ENCODE measurements at regions not wholly inside any gene's neighbourhood (a gene's known extent, or its start where the extent isn't known, plus 50 kb on each side); places are given as distances from the start of the nearest gene placed in this dataset.

DNA sequence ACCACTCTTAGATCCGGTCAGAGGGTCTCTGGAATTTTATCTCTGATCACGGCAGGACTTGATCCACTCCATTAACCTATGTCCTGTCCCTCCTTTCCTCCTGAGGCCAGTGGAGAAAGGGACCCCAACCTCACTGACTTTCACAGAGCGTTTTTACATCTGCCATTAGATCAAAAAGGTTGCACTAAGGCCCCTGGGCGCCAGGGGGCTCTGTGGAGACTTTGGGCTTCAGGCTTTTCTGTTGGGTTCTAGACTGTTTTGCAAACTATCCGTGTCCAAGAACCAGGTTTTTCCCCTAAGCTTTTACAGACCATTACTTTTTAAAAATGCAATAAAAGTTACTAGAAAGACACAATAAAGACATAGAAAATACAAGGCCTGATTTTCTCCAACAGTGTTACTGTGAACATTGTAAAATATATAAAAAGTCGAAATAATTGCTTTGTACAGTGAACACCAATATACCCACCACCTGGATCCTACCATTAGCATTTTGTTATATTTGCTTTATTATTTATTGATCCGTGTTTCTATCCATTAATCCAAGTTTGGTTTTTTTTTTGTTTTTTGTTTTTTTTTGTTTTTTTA lies 159.7 kb downstream of the POLR2M start:
- no peak for TF ChIP-seq POLR2A (IDR thresholded peaks at IDR 0.05)
- TF ChIP-seq, protein P1, sequence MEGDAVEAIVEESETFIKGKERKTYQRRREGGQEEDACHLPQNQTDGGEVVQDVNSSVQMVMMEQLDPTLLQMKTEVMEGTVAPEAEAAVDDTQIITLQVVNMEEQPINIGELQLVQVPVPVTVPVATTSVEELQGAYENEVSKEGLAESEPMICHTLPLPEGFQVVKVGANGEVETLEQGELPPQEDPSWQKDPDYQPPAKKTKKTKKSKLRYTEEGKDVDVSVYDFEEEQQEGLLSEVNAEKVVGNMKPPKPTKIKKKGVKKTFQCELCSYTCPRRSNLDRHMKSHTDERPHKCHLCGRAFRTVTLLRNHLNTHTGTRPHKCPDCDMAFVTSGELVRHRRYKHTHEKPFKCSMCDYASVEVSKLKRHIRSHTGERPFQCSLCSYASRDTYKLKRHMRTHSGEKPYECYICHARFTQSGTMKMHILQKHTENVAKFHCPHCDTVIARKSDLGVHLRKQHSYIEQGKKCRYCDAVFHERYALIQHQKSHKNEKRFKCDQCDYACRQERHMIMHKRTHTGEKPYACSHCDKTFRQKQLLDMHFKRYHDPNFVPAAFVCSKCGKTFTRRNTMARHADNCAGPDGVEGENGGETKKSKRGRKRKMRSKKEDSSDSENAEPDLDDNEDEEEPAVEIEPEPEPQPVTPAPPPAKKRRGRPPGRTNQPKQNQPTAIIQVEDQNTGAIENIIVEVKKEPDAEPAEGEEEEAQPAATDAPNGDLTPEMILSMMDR (IDR thresholded peaks at IDR 0.05) = peak; percentile 43 to 70 (median 62)
- Histone ChIP-seq H3K4me3 (no peak overlapping the region), H3K36me3 (no peaks in the 10 kb centered on the region), H3K9me3 (no peaks in the 10 kb centered on the region), H3K27me3 (peaks cover 0 to 15% (median 0%) of the 10 kb centered on the region in 4 donors), H3K27ac (no peak overlapping the region), H3K4me1 (no peaks in the 10 kb centered on the region)
- DNase-seq = no peak
- 33 to 38% methylated on average over 7 of the region's 7 CpGs for WGBS, 2 donors
- intact Hi-C loops (cut with DNase I) = loop anchor here (5.0 to 10.0 kb wide), 3 partner anchors 201 to 319 kb away; partner anchors contain the start of gene ALDH1A2

DNA sequence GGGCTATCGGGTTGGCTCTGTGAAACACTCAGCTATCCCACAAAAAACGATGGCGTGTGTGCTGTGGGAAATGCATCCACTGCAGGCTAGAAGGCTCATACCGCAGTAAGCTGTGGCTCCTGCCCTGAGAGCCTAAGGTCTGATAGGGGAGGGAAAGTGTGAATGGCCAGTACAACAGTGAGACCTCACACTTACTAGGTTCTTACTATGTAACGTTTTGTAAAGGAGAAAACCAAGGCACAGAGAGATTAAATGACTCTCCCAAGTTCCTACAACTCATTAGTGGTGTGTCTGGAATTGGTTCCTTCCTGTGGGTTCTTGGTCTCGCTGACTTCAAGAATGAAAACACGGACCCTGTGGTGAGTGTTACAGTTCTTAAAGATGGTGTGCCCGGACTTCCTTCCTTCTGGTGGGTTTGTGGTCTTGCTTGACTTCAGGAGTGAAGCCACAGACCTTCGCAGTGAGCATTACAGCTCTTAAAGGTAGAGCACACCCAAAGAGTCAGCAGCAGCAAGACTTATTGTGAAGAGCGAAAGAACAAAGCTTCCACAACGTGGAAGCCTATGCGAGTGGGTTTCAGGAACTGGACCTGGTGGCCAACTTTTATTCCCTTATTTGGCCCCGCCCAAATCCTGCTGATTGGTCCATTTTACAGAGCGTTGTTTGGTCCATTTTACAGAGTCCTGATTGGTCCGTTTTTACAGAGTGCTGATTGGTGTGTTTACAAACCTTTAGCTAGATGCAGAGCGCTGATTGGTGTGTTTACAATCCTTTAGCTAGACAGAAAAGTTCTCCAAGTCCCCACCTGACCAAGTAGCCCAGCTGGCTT lies 161.7 kb downstream of the POLR2M start:
- H3K27ac ChIP-seq = no peak overlapping the region
- H3K36me3 ChIP-seq = no peaks in the 10 kb centered on the region
- H3K27me3 ChIP-seq = peaks cover 0 to 20% (median 0%) of the 10 kb centered on the region in 4 donors
- intact Hi-C loops (cut with DNase I) = loop anchor here (5.0 to 10.0 kb wide), 3 partner anchors 199 to 317 kb away; partner anchors contain the start of gene ALDH1A2
- no peak overlapping the region for H3K4me3 ChIP-seq
- no peak for TF ChIP-seq POLR2A (IDR thresholded peaks at IDR 0.05)
- WGBS, 2 donors = 67 to 70% methylated on average over 13 to 15 of the region's 16 CpGs
- no peaks in the 10 kb centered on the region for H3K9me3 ChIP-seq
- no peaks in the 10 kb centered on the region for H3K4me1 ChIP-seq
- no peak for DNase-seq

DNA sequence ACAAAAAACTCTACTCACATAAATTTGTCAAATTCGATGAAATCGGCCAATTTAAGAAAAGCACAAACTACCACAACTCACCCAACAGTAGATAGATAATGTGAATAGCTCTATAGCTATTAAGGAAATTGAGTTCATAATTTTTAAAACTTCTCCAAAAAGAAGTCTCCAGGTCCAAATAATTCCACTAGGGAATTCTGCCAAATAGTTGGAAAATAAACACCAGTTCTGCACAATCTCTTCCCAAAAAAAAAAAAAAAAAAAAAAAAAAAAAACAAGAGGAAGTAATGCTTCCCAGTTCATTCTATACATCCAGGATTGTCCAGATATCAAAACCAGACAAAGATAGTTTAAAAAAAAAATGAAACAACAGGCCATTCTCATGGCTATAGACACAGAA lies 164.2 kb downstream of the POLR2M start:
- DNase-seq = no peak
- Histone ChIP-seq H3K4me1 (no peaks in the 10 kb centered on the region), H3K27ac (no peak overlapping the region), H3K4me3 (no peak overlapping the region), H3K36me3 (no peaks in the 10 kb centered on the region), H3K27me3 (peaks cover 0 to 20% (median 0%) of the 10 kb centered on the region in 4 donors), H3K9me3 (peaks cover 0 to 5% (median 0%) of the 10 kb centered on the region in 3 donors)
- no peak for TF ChIP-seq POLR2A (IDR thresholded peaks at IDR 0.05)
- TF ChIP-seq, protein P1 (IDR thresholded peaks at IDR 0.05) = no peak
- WGBS, 2 donors = 81 to 96% methylated on average over 2 of the region's 2 CpGs
- intact Hi-C loops (cut with DNase I) = no loop called here

DNA sequence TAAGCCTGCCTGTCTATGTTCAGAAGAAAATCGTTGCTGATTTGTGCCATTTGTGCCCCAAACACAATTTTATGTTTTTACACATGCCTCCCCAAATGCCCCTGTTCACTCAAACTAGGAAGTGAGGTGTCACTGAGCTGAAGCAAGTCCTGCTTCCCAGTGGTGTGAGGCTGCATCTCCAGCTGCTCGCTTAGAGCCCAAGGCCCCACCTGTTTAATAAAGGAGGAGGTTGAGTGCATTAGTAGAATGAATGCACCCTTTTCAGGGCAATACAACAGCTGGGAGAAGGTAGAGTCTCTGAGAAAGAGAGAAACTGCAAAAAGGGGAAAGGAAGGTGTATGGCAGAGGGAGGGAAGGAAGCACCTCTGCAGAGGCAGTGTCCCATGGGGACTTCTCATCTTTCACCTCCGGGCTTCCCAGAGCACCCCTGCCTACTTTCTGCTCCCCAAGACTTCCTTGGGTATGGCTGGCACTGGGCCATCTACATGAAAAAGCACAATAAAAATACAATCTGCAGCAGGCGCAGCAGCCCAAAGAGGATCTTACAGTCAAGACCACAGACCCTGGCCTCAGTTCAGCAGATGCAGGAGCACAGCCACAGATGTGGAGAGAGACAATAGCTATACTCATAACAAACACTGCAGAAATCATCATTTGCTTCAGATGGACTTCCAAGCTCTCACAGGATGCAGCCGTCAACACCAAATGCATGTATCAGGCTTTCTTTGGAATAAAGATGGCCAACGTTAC lies 165.9 kb downstream of the POLR2M start:
- intact Hi-C loops (cut with DNase I) = no loop called here
- no peaks in the 10 kb centered on the region for H3K36me3 ChIP-seq
- peaks cover 0 to 5% (median 0%) of the 10 kb centered on the region in 3 donors for H3K9me3 ChIP-seq
- no peak for DNase-seq
- 38 to 60% methylated on average over 5 to 6 of the region's 6 CpGs for WGBS, 2 donors
- peaks cover 0 to 13% (median 0%) of the 10 kb centered on the region in 4 donors for H3K27me3 ChIP-seq
- H3K4me1 ChIP-seq = no peaks in the 10 kb centered on the region
- H3K4me3 ChIP-seq = no peak overlapping the region
- H3K27ac ChIP-seq = no peak overlapping the region
- TF ChIP-seq, protein P1 (IDR thresholded peaks at IDR 0.05) = no peak
- no peak for TF ChIP-seq POLR2A (IDR thresholded peaks at IDR 0.05)

DNA sequence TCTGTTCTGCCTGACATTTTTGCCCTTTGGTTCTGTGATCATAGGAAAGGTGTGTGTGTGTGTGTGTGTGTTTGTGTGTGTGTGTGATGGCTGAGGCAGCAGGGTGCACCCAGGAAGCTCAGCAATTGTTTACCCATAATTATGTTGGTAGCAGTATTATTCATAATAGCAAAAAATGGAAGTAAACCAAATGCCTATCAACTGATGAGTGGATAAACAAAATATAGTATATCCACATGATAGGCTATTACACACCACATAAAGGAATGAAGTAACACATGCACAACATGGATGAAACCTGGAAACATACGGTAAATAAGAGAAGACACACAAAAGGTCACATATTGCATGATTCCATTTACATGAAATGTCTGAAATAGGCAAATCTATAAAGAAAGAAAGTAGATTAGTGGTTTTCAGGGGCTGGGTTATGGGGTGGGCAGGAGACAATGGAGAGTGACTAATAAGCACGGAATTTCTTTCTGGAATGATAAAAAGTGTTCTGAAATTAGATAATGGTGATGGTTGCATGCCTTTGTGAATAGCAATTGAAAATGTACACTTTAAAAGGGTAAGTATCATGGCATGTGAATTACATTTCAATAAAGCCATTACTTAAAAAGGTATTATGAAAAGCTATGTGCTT lies 167.2 kb downstream of the POLR2M start:
- 51 to 56% methylated on average over 2 of the region's 2 CpGs for WGBS, 2 donors
- no peak overlapping the region for H3K27ac ChIP-seq

More for the DNA sequence above, 167.2 kb downstream of the POLR2M start:
- TF ChIP-seq POLR2A (IDR thresholded peaks at IDR 0.05) = no peak
- TF ChIP-seq, protein P1 (IDR thresholded peaks at IDR 0.05) = no peak
- Histone ChIP-seq H3K36me3 (no peaks in the 10 kb centered on the region), H3K4me1 (no peaks in the 10 kb centered on the region), H3K27me3 (peaks cover 0 to 5% (median 0%) of the 10 kb centered on the region in 4 donors), H3K9me3 (peaks cover 0 to 5% (median 0%) of the 10 kb centered on the region in 3 donors), H3K4me3 (no peak overlapping the region)
- DNase-seq = no peak
- intact Hi-C loops (cut with DNase I) = no loop called here
